Neuronal stem cell (in vitro differentiated cells): ENCODE measurements at regions not wholly inside any gene's neighbourhood (a gene's known extent, or its start where the extent isn't known, plus 50 kb on each side); places are given as distances from the start of the nearest gene placed in this dataset.

ENCODE experiments used
- DNase-seq: peaks from one replicate; pipeline ENCODE4 v3.0.0-alpha.2; 2013; ENCODE audit warnings: low spot score
- H2AFZ ChIP-seq: one replicate; pipeline ENCODE4 v1.6.1; 2013; ENCODE audit warnings: mild to moderate bottlenecking, low read length, inconsistent platforms
- H2AK5ac ChIP-seq: 2 replicates; pipeline ENCODE4 v1.6.1; 2013; ENCODE audit warnings: low read depth, mild to moderate bottlenecking, inconsistent platforms, low read length, moderate library complexity, mixed read lengths
- H2BK120ac ChIP-seq: 2 replicates; pipeline ENCODE4 v1.6.1; 2013; ENCODE audit warnings: low read depth, mild to moderate bottlenecking, inconsistent platforms, low read length, moderate library complexity, mixed read lengths
- H2BK12ac ChIP-seq: one replicate; pipeline ENCODE4 v1.6.1; 2013; ENCODE audit warnings: low read length, inconsistent platforms
- H2BK15ac ChIP-seq: 2 replicates; pipeline ENCODE4 v1.6.1; 2013; ENCODE audit warnings: mild to moderate bottlenecking, low read length, inconsistent platforms, mixed read lengths
- H2BK5ac ChIP-seq: one replicate; pipeline ENCODE4 v1.6.1; 2013; ENCODE audit warnings: inconsistent platforms, mild to moderate bottlenecking, low read length, moderate library complexity
- H3K14ac ChIP-seq: one replicate; pipeline ENCODE4 v1.6.1; 2013; ENCODE audit warnings: low read length, inconsistent platforms
- H3K18ac ChIP-seq: 2 replicates; pipeline ENCODE4 v1.6.1; 2013; ENCODE audit warnings: low read length, inconsistent platforms
- H3K23ac ChIP-seq: 2 replicates; pipeline ENCODE4 v1.6.1; 2013; ENCODE audit warnings: low read depth, mild to moderate bottlenecking, mixed read lengths, low read length, inconsistent platforms; ENCODE audit not compliant: poor library complexity
- H3K27ac ChIP-seq: replicated peaks from 3 replicates; pipeline ENCODE4 v1.5.1; 2013; ENCODE audit warnings: low read length, inconsistent platforms
- H3K27me3 ChIP-seq, 3 experiments: 2 replicates each; pipeline ENCODE4 v1.6.1; 2013; ENCODE audit warnings: low read length in 3 of 3, mild to moderate bottlenecking in 2 of 3, inconsistent platforms in 1 of 3, low read depth in 1 of 3, mixed read lengths in 1 of 3, moderate library complexity in 1 of 3; ENCODE audit not compliant: control insufficient read depth in 3 of 3, insufficient read depth in 3 of 3
- H3K36me3 ChIP-seq, 2 donors: replicated peaks in 1 of 2; 2 replicates each; pipeline ENCODE4 v1.6.1; 2013; ENCODE audit warnings: low read length in 2 of 2; ENCODE audit not compliant: control insufficient read depth in 2 of 2, insufficient read depth in 2 of 2
- H3K4ac ChIP-seq: 2 replicates; pipeline ENCODE4 v1.6.1; 2013; ENCODE audit warnings: inconsistent platforms, mild to moderate bottlenecking, low read length, moderate library complexity
- H3K4me1 ChIP-seq, 2 donors: 1 replicate in 1 of 2; 2 replicates in 1 of 2; pipeline ENCODE4 v1.6.1; 2013; ENCODE audit warnings: low read length in 2 of 2, low read depth in 1 of 2; ENCODE audit not compliant: control insufficient read depth in 2 of 2, insufficient read depth in 1 of 2
- H3K4me2 ChIP-seq: one replicate; pipeline ENCODE4 v1.6.1; 2013; ENCODE audit warnings: mild to moderate bottlenecking, low read length, inconsistent platforms; ENCODE audit not compliant: insufficient read depth, poor library complexity, severe bottlenecking
- H3K4me3 ChIP-seq, 2 donors: 2 replicates each; pipeline ENCODE4 v1.5.1; 2013; ENCODE audit warnings: low read length in 2 of 2, mild to moderate bottlenecking in 2 of 2, inconsistent platforms in 1 of 2, moderate library complexity in 1 of 2
- H3K79me1 ChIP-seq: one replicate; pipeline ENCODE4 v1.6.1; 2013; ENCODE audit warnings: low read depth, mild to moderate bottlenecking, inconsistent platforms, low read length, moderate library complexity
- H3K9ac ChIP-seq: one replicate; pipeline ENCODE4 v1.6.1; 2013; ENCODE audit warnings: mild to moderate bottlenecking, low read depth, low read length, inconsistent platforms; ENCODE audit not compliant: poor library complexity
- H3K9me3 ChIP-seq, 2 donors: replicated peaks in 1 of 2; 2 replicates each; pipeline versions ENCODE3 to v1.6.1; 2013; ENCODE audit warnings: low read length in 2 of 2, mild to moderate bottlenecking in 2 of 2, inconsistent platforms in 1 of 2, low read depth in 1 of 2, mixed read lengths in 1 of 2, moderate library complexity in 1 of 2; ENCODE audit not compliant: control insufficient read depth in 2 of 2, insufficient read depth in 1 of 2
- H4K8ac ChIP-seq: one replicate; pipeline ENCODE4 v1.6.1; 2013; ENCODE audit warnings: low read depth, mild to moderate bottlenecking, inconsistent platforms, low read length, moderate library complexity
- H4K91ac ChIP-seq: one replicate; pipeline ENCODE4 v1.6.1; 2013; ENCODE audit warnings: low read length, low read depth, mild to moderate bottlenecking, inconsistent platforms; ENCODE audit not compliant: poor library complexity
- WGBS, 2 donors: extraction: QIAGEN DNeasy Blood & Tissue Kit; methylation state at CpG; one replicate each; pipeline ENCODE4 v1.1.7; 2013; ENCODE audit warnings: missing lambda C conversion rate in 2 of 2, mixed read lengths in 1 of 2; ENCODE audit not compliant: insufficient read length in 2 of 2, insufficient replicate concordance in 1 of 2; ENCODE audit errors: extremely low coverage in 2 of 2; 5-methylcytosine and 5-hydroxymethylcytosine counted together

DNA sequence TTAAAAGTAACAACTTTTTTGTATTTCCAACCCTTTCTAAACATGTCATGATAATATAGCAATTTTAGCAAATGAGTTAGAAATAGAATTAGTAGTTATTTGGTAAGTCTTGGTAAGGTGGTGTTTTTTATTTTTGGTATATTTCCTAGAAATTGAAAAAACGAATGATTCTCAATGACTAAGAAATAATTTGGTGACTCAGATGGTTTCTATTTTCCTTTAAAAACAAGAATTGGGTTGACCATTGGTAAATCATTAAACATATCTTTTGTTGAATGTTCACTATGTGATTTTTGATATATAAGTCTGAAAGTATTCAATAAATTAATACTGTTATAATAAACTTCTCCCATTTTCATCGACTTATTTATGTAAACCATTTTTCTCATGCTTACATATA is 206.2 kb upstream of the BANK1 start:
- H2BK12ac ChIP-seq: no peak overlapping the region
- no peak overlapping the region for H3K14ac ChIP-seq
- peaks cover 0 to 3% of the 10 kb centered on the region in 2 donors for H3K9me3 ChIP-seq
- H3K9ac ChIP-seq: no peak overlapping the region
- H3K79me1 ChIP-seq: no peaks in the 10 kb centered on the region
- no CpG with 5 or more reads among the region's 2 CpGs for WGBS, 2 donors
- H2AFZ ChIP-seq: no peak overlapping the region
- no peak overlapping the region for H3K4me2 ChIP-seq
- H4K91ac ChIP-seq: no peak overlapping the region
- no peak overlapping the region for H3K18ac ChIP-seq
- H3K23ac ChIP-seq: no peak overlapping the region
- H3K4me1 ChIP-seq: no peaks in the 10 kb centered on the region
- DNase-seq: no peak
- H2BK120ac ChIP-seq: no peak overlapping the region
- H3K4me3 ChIP-seq: no peak overlapping the region
- H3K4ac ChIP-seq: no peak overlapping the region
- no peaks in the 10 kb centered on the region for H3K36me3 ChIP-seq
- no peak overlapping the region for H3K27ac ChIP-seq
- no peak overlapping the region for H4K8ac ChIP-seq
- no peaks in the 10 kb centered on the region for H3K27me3 ChIP-seq
- no peak overlapping the region for H2BK15ac ChIP-seq
- no peak overlapping the region for H2BK5ac ChIP-seq
- H2AK5ac ChIP-seq: no peak overlapping the region

DNA sequence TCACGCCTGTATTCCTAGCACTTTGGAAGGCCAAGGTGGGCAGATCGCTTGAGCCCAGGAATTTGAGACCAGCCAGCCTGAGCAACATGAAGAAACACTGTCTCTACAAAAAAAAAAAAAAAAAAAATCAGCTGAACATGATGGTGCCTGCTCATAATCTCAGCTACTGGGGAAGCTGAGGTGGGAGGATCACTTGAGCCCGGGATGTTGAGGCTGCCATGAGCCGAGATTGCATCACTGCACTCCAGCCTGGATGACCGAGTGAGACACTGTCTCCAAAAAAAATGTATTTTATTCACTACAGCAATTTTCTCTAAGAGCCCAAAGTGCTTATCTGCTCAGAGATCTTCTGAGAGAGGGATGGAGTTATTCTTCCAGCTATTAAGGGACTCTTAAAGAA is 215.8 kb upstream of the PPP3CA start:
- no peak overlapping the region for H2AK5ac ChIP-seq
- H3K4me2 ChIP-seq: no peak overlapping the region
- no peaks in the 10 kb centered on the region for H3K27me3 ChIP-seq
- H3K27ac ChIP-seq: no peak overlapping the region
- H4K8ac ChIP-seq: no peak overlapping the region
- no CpG with 5 or more reads among the region's 5 CpGs for WGBS, 2 donors
- H3K14ac ChIP-seq: no peak overlapping the region
- H2BK12ac ChIP-seq: no peak overlapping the region
- no peaks in the 10 kb centered on the region for H3K79me1 ChIP-seq
- no peak overlapping the region for H3K4me3 ChIP-seq
- H2AFZ ChIP-seq: no peak overlapping the region
- H3K9me3 ChIP-seq: no peaks in the 10 kb centered on the region
- no peak overlapping the region for H3K9ac ChIP-seq
- DNase-seq: no peak
- H3K4me1 ChIP-seq: no peaks in the 10 kb centered on the region
- H3K18ac ChIP-seq: no peak overlapping the region
- H3K36me3 ChIP-seq: no peaks in the 10 kb centered on the region
- H2BK5ac ChIP-seq: no peak overlapping the region
- no peak overlapping the region for H2BK120ac ChIP-seq
- H3K23ac ChIP-seq: no peak overlapping the region
- no peak overlapping the region for H3K4ac ChIP-seq
- no peak overlapping the region for H2BK15ac ChIP-seq
- H4K91ac ChIP-seq: no peak overlapping the region

DNA sequence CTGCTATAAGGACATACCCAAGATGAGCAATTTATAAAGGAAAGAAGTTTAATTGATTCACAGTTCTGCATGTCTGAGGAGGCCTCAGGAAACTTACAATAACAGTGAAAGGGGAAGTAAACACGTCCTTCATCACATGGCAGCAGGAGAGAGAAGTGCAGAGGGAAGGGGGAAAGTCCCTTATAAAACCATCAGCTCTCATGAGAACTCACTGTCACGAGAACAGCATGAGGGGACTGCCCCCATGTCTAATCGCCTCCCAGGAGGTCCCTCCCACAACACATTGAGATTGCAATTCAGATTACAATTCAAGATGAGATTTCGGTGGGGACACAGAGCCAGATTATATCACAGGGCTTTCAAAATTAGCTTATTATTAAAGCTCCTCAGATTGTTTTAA is 209.5 kb upstream of the PPP3CA start:
- no CpG with 5 or more reads among the region's 4 CpGs for WGBS, 2 donors
- Histone ChIP-seq H3K23ac (no peak overlapping the region), H3K4ac (no peak overlapping the region), H3K9me3 (peaks cover 0 to 3% of the 10 kb centered on the region in 2 donors), H2BK120ac (no peak overlapping the region), H2BK12ac (no peak overlapping the region), H3K14ac (no peak overlapping the region), H4K8ac (no peak overlapping the region), H2BK5ac (no peak overlapping the region), H3K4me3 (no peak overlapping the region), H2BK15ac (no peak overlapping the region), H2AFZ (no peak overlapping the region), H3K36me3 (no peaks in the 10 kb centered on the region), H3K18ac (no peak overlapping the region), H2AK5ac (no peak overlapping the region), H3K27ac (no peak overlapping the region), H3K79me1 (no peaks in the 10 kb centered on the region), H3K27me3 (no peaks in the 10 kb centered on the region), H3K4me2 (no peak overlapping the region), H3K9ac (no peak overlapping the region), H4K91ac (no peak overlapping the region), H3K4me1 (no peaks in the 10 kb centered on the region)
- DNase-seq: no peak

DNA sequence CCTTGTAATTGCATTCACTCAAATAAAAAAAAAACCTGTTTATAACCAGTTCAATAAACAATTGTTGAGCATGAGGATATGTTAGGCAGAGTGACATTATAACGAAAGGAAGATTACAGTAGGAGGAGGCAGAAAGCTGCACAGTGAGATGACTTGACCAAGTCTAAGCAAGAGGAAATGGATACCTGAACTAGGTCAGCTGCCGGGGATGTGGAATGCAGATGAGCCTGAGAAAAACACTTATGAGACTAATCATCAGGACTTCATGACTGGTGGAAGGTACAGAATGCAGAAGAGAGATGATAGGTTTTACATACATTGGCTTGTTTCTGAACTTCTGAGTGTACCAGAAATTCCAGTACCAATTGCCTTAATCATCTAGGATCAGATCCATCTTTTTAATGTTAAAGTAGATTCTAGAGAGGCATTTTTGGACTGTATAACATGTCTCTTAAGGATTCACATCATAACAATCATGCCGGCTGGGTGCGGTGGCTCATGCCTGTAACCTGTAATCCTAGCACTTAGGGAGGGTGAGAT is 208.1 kb upstream of the PPP3CA start:
- Histone ChIP-seq H2AFZ (no peak overlapping the region), H3K9ac (no peak overlapping the region), H3K79me1 (no peaks in the 10 kb centered on the region), H2BK12ac (no peak overlapping the region), H3K23ac (no peak overlapping the region), H3K18ac (no peak overlapping the region), H2BK5ac (no peak overlapping the region), H2BK120ac (no peak overlapping the region), H3K4me2 (no peak overlapping the region), H3K27me3 (no peaks in the 10 kb centered on the region), H3K27ac (no peak overlapping the region), H3K4ac (no peak overlapping the region), H3K4me3 (no peak overlapping the region), H2BK15ac (no peak overlapping the region), H3K9me3 (peaks cover 0 to 3% of the 10 kb centered on the region in 2 donors), H3K14ac (no peak overlapping the region), H4K91ac (no peak overlapping the region), H3K36me3 (no peaks in the 10 kb centered on the region), H3K4me1 (no peaks in the 10 kb centered on the region), H2AK5ac (no peak overlapping the region), H4K8ac (no peak overlapping the region)
- no peak for DNase-seq
- WGBS, 2 donors: no CpG with 5 or more reads among the region's 4 CpGs
